HCT116 (cell line): ENCODE measurements at regions not wholly inside any gene's neighbourhood (a gene's known extent, or its start where the extent isn't known, plus 50 kb on each side); places are given as distances from the start of the nearest gene placed in this dataset.

Experiments
- ATAC-seq: fragments of 200-7000 bp; cut with Tn5 transposase; 2 replicates; pipeline ENCODE4 v1.9.1; 2020; ENCODE audit warnings: mild to moderate bottlenecking, moderate library complexity
- BruUV-seq: library from RNA; stranded (reverse); fragments of 400-500 nt; replicated peaks from 2 replicates; lab custom pipeline; 2021; lab: Mats Ljungman, UMichigan
- CTCF ChIA-PET: fragments of 300-600 bp; sonication (Branson Sonifier 250); formaldehyde crosslinking; loops from one replicate; lab custom pipeline; 2021; ENCODE audit warnings: antibody characterized with exemption; lab: Charles Lee
- POLR2A ChIA-PET: fragments of 300-600, 350-600 bp; sonication (Branson Sonifier 250); formaldehyde crosslinking; loops from one replicate; lab custom pipeline; 2021; ENCODE audit warnings: antibody characterized with exemption; lab: Charles Lee
- RAD21 ChIA-PET, 2 experiments: fragments of 300-600 bp; sonication (Branson Sonifier 250); formaldehyde crosslinking; loops; one replicate each; lab custom pipeline; 2023; ENCODE audit warnings: low total read pairs in 2 of 2; ENCODE audit not compliant: uncharacterized antibody in 2 of 2, unreplicated experiment in 2 of 2, low non-redundant PET in 1 of 2; lab: Charles Lee
- DNase-seq: peaks from one replicate; pipeline ENCODE4 v3.0.0-alpha.2; 2010; ENCODE audit warnings: low read depth, low spot score
- H2AFZ ChIP-seq: fragments of 200-600 bp; shearing (Covaris generic), sonication (generic); 2 replicates; pipeline ENCODE4 v1.6.1; 2017; ENCODE audit warnings: low read depth, mixed run types, mixed read lengths, antibody characterized with exemption, low read length; ENCODE audit not compliant: poor library complexity, severe bottlenecking
- H3K27ac ChIP-seq: 2 replicates; pipeline ENCODE4 v1.5.1; 2012; ENCODE audit warnings: low read depth, low read length
- H3K27me3 ChIP-seq: fragments of 200-600 bp; sonication (generic); 2 replicates; pipeline ENCODE4 v1.6.1; 2016; ENCODE audit warnings: mixed run types, low read length, mixed read lengths; ENCODE audit not compliant: insufficient read depth
- H3K36me3 ChIP-seq, 2 experiments: fragments of 200-500 bp in 1 of 2; fragments of 200-600 bp in 1 of 2; sonication (Bioruptor generic) in 1 of 2; sonication (generic) in 1 of 2; 2 replicates each; pipeline versions ENCODE4 v1.5.1 to v1.6.1; 2014 to 2016; ENCODE audit warnings: low read length in 2 of 2, inconsistent platforms in 1 of 2, mixed read lengths in 1 of 2, mixed run types in 1 of 2; ENCODE audit not compliant: insufficient read depth in 2 of 2, control insufficient read depth in 1 of 2
- H3K4me1 ChIP-seq, 2 experiments: fragments of 200-600 bp in 1 of 2; sonication (generic) in 1 of 2; 2 replicates each; pipeline versions ENCODE4 v1.5.1 to v1.6.1; 2012 to 2017; ENCODE audit warnings: low read length in 2 of 2, inconsistent platforms in 1 of 2, mild to moderate bottlenecking in 1 of 2, mixed read lengths in 1 of 2, mixed run types in 1 of 2, moderate library complexity in 1 of 2; ENCODE audit not compliant: insufficient read depth in 2 of 2, control insufficient read depth in 1 of 2
- H3K4me2 ChIP-seq: fragments of 200-600 bp; sonication (generic); 2 replicates; pipeline ENCODE4 v1.6.1; 2017; ENCODE audit warnings: mixed run types, low read length, mixed read lengths
- H3K4me3 ChIP-seq, 2 experiments: fragments of 200-600 bp in 1 of 2; sonication (generic) in 1 of 2; replicated peaks in 1 of 2; 2 replicates each; pipeline ENCODE4 v1.5.1; 2011 to 2016; ENCODE audit warnings: low read length in 2 of 2, control low read depth in 1 of 2, low read depth in 1 of 2, mild to moderate bottlenecking in 1 of 2, mixed read lengths in 1 of 2, mixed run types in 1 of 2
- H3K79me2 ChIP-seq: fragments of 200-600 bp; sonication (generic); 2 replicates; pipeline ENCODE4 v1.6.1; 2017; ENCODE audit warnings: mild to moderate bottlenecking, mixed run types, low read length, moderate library complexity, mixed read lengths; ENCODE audit not compliant: insufficient read depth
- H3K9ac ChIP-seq: fragments of 200-600 bp; sonication (generic); 2 replicates; pipeline ENCODE4 v1.6.1; 2016; ENCODE audit warnings: low read length, mixed read lengths
- H3K9me2 ChIP-seq: fragments of 200-600 bp; sonication (generic), shearing (Covaris generic); 2 replicates; pipeline ENCODE4 v1.6.1; 2017; ENCODE audit warnings: mixed run types, mild to moderate bottlenecking, moderate library complexity; ENCODE audit not compliant: insufficient read depth
- H3K9me3 ChIP-seq, 2 experiments: fragments of 200-500 bp in 1 of 2; fragments of 200-600 bp in 1 of 2; sonication (Bioruptor generic) in 1 of 2; sonication (generic) in 1 of 2; 2 replicates each; pipeline ENCODE4 v1.6.1; 2014 to 2017; ENCODE audit warnings: low read length in 2 of 2, mixed read lengths in 2 of 2, inconsistent platforms in 1 of 2, low read depth in 1 of 2, mild to moderate bottlenecking in 1 of 2, mixed run types in 1 of 2, moderate library complexity in 1 of 2; ENCODE audit not compliant: control insufficient read depth in 1 of 2, insufficient read depth in 1 of 2
- H4K20me1 ChIP-seq: fragments of 200-600 bp; sonication (generic), shearing (Covaris generic); 2 replicates; pipeline ENCODE4 v1.6.1; 2017; ENCODE audit warnings: mixed run types, mild to moderate bottlenecking, moderate library complexity; ENCODE audit not compliant: insufficient read depth
- CEBPB ChIP-seq: IDR thresholded peaks from 2 replicates; pipeline ENCODE4 v1.6.1; 2012; ENCODE audit warnings: low read depth
- ELF1 ChIP-seq: IDR thresholded peaks from 2 replicates; pipeline ENCODE4 v1.6.1; 2012; ENCODE audit warnings: low read depth, borderline replicate concordance
- EZH2 ChIP-seq: fragments of 200-600 bp; sonication (generic); IDR thresholded peaks from 2 replicates; pipeline ENCODE4 v1.6.1; 2017; ENCODE audit warnings: antibody characterized with exemption, mixed run types
- FOSL1 ChIP-seq: IDR thresholded peaks from 2 replicates; pipeline ENCODE4 v1.6.1; 2012; ENCODE audit warnings: low read depth
- POLR2AphosphoS5 ChIP-seq: IDR thresholded peaks from 2 replicates; pipeline ENCODE4 v1.6.1; 2011; ENCODE audit warnings: mild to moderate bottlenecking, low read depth, low read length, moderate library complexity
- SP1 ChIP-seq: IDR thresholded peaks from 2 replicates; pipeline ENCODE4 v1.6.1; 2012; ENCODE audit warnings: low read depth
- SRF ChIP-seq: IDR thresholded peaks from 2 replicates; pipeline ENCODE4 v1.6.1; 2012; ENCODE audit warnings: low read depth
- TCF7L2 ChIP-seq: IDR thresholded peaks from 2 replicates; pipeline ENCODE4 v1.7.0; 2011; ENCODE audit warnings: borderline replicate concordance, inconsistent platforms; ENCODE audit not compliant: insufficient read depth, insufficient read length; ENCODE audit errors: extremely low read depth
- YY1 ChIP-seq: IDR thresholded peaks from 2 replicates; pipeline ENCODE4 v1.6.1; 2011; ENCODE audit warnings: low read length, low read depth, moderate library complexity, mild to moderate bottlenecking; ENCODE audit not compliant: insufficient replicate concordance; ENCODE audit errors: extremely low read depth
- intact Hi-C: fragments of 100-400 bp; cut with micrococcal nuclease; formaldehyde crosslinking; loops from 2 replicates; pipeline ENCODE4 v1.10.0; 2022
- TF ChIP-seq, protein P1 (sequence below): IDR thresholded peaks from 2 replicates; pipeline ENCODE4 v1.6.1; 2012
- TF ChIP-seq, protein P2 (sequence below), 3 experiments: fragments of 200-600 bp in 1 of 3; sonication (generic) in 1 of 3; IDR thresholded peaks in 2 of 3; conservative IDR thresholded peaks in 1 of 3; 2 replicates each; pipeline ENCODE4 v1.5.1; 2012 to 2017; ENCODE audit warnings: low read depth in 2 of 3, low read length in 2 of 3, antibody characterized with exemption in 1 of 3, borderline replicate concordance in 1 of 3, control low read depth in 1 of 3, mild to moderate bottlenecking in 1 of 3, mixed read lengths in 1 of 3, mixed run types in 1 of 3, moderate library complexity in 1 of 3; ENCODE audit not compliant: insufficient read depth in 1 of 3
- TF ChIP-seq, protein P3 (sequence below): IDR thresholded peaks from 2 replicates; pipeline ENCODE4 v1.6.1; 2012

GRCh38 chr9:22548625-22549024 lies 102.0 kb downstream of the DMRTA1 start:
- BruUV-seq = no TSS peak
- ChIA-PET POLR2A (no interaction called here), RAD21 (no interaction called here), CTCF (no interaction called here)
- H3K36me3 ChIP-seq = no peaks in the 10 kb centered on the region
- no peak for TF ChIP-seq YY1
- H3K9me2 ChIP-seq = no peaks in the 10 kb centered on the region
- H3K79me2 ChIP-seq = no peaks in the 10 kb centered on the region
- intact Hi-C loops = loop anchor here (1.0 kb wide), 1 partner anchor 11 kb away; no protein-coding TSS in a partner anchor
- H3K27me3 ChIP-seq = no peaks in the 10 kb centered on the region
- H3K4me2 ChIP-seq = no peak overlapping the region
- no peak overlapping the region for H2AFZ ChIP-seq
- no peaks in the 10 kb centered on the region for H3K9me3 ChIP-seq
- DNase-seq (no peak), ATAC-seq (no peak)
- no peak overlapping the region for H3K9ac ChIP-seq
- H3K27ac ChIP-seq = no peak overlapping the region
- no peak overlapping the region for H3K4me3 ChIP-seq
- no peaks in the 10 kb centered on the region for H3K4me1 ChIP-seq
- no peaks in the 10 kb centered on the region for H4K20me1 ChIP-seq

DNA sequence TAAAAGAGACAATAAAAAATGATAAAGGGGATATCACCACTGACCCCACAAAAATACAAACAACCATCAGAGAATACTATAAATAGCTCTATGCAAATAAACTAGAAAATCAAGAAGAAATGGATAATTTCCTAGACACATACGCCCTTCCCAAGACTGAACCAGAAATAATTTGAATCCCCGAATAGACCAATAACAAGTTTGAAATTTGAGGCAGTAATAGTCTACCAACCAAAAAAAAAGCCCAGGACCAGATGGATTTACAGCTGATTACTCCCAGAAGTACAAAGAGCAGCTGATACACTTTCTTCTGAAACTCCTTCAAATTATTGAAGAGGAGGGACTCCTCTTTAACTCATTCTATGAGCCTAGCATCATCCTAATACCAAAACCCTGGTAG lies 128.1 kb downstream of the DMRTA1 start:
- H3K9me2 ChIP-seq = no peaks in the 10 kb centered on the region
- no peak for ATAC-seq

GRCh38 chr9:22580788-22581187 lies 134.2 kb downstream of the DMRTA1 start:
- Histone ChIP-seq H3K27ac (no peak overlapping the region), H3K9me3 (no peaks in the 10 kb centered on the region), H3K36me3 (no peaks in the 10 kb centered on the region), H2AFZ (no peak overlapping the region), H3K9me2 (no peaks in the 10 kb centered on the region), H3K9ac (no peak overlapping the region), H3K27me3 (no peaks in the 10 kb centered on the region), H3K4me3 (no peak overlapping the region), H3K4me1 (no peaks in the 10 kb centered on the region), H4K20me1 (no peaks in the 10 kb centered on the region), H3K4me2 (no peak overlapping the region), H3K79me2 (no peaks in the 10 kb centered on the region)
- RAD21 ChIA-PET = no interaction called here
- BruUV-seq = no TSS peak
- intact Hi-C loops = no loop called here
- DNase-seq (no peak), ATAC-seq (no peak)
- POLR2A ChIA-PET = no interaction called here
- CTCF ChIA-PET = no interaction called here
- TF ChIP-seq, protein P1, sequence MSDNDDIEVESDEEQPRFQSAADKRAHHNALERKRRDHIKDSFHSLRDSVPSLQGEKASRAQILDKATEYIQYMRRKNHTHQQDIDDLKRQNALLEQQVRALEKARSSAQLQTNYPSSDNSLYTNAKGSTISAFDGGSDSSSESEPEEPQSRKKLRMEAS = no peak
- no peak for TF ChIP-seq EZH2
- no peak for TF ChIP-seq YY1
- TF ChIP-seq, protein P2, sequence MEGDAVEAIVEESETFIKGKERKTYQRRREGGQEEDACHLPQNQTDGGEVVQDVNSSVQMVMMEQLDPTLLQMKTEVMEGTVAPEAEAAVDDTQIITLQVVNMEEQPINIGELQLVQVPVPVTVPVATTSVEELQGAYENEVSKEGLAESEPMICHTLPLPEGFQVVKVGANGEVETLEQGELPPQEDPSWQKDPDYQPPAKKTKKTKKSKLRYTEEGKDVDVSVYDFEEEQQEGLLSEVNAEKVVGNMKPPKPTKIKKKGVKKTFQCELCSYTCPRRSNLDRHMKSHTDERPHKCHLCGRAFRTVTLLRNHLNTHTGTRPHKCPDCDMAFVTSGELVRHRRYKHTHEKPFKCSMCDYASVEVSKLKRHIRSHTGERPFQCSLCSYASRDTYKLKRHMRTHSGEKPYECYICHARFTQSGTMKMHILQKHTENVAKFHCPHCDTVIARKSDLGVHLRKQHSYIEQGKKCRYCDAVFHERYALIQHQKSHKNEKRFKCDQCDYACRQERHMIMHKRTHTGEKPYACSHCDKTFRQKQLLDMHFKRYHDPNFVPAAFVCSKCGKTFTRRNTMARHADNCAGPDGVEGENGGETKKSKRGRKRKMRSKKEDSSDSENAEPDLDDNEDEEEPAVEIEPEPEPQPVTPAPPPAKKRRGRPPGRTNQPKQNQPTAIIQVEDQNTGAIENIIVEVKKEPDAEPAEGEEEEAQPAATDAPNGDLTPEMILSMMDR (IDR thresholded peaks at IDR 0.05 in 2 of 3, conservative IDR thresholded peaks at IDR 0.05 in 1 of 3; ENCODE audit: borderline replicate concordance in 1 of 3, insufficient read depth in 1 of 3, low read depth in 2 of 3, low read length in 2 of 3) = no peak
- no peak for TF ChIP-seq TCF7L2
- TF ChIP-seq CEBPB = no peak
- no peak for TF ChIP-seq ELF1
- no peak for TF ChIP-seq SRF
- no peak for TF ChIP-seq FOSL1
- TF ChIP-seq POLR2AphosphoS5 = no peak
- no peak for TF ChIP-seq SP1
- TF ChIP-seq, protein P3, sequence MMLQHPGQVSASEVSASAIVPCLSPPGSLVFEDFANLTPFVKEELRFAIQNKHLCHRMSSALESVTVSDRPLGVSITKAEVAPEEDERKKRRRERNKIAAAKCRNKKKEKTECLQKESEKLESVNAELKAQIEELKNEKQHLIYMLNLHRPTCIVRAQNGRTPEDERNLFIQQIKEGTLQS = no peak

More for the DNA sequence above, 128.1 kb downstream of the DMRTA1 start:
- H3K9ac ChIP-seq = no peak overlapping the region
- H3K36me3 ChIP-seq = no peaks in the 10 kb centered on the region
- H4K20me1 ChIP-seq = no peaks in the 10 kb centered on the region
- no peak overlapping the region for H3K4me2 ChIP-seq
- BruUV-seq = no TSS peak
- CTCF ChIA-PET = no interaction called here
- no peaks in the 10 kb centered on the region for H3K4me1 ChIP-seq
- TF ChIP-seq TCF7L2 = no peak
- RAD21 ChIA-PET = no interaction called here
- no peak overlapping the region for H3K27ac ChIP-seq
- H3K9me3 ChIP-seq = no peaks in the 10 kb centered on the region
- intact Hi-C loops = no loop called here
- no peak overlapping the region for H3K4me3 ChIP-seq
- H2AFZ ChIP-seq = no peak overlapping the region
- H3K27me3 ChIP-seq = no peaks in the 10 kb centered on the region
- POLR2A ChIA-PET = no interaction called here
- no peak for DNase-seq
- H3K79me2 ChIP-seq = no peaks in the 10 kb centered on the region
